GM18867 (cell line): ENCODE measurements at regions not wholly inside any gene's neighbourhood (a gene's known extent, or its start where the extent isn't known, plus 50 kb on each side); places are given as distances from the start of the nearest gene placed in this dataset.

Experiments
- ATAC-seq: cut with Tn5 transposase; IDR thresholded peaks from one replicate; pipeline ENCODE4 v1.9.1; 2021; ENCODE audit warnings: mild to moderate bottlenecking, moderate library complexity; ENCODE audit not compliant: unreplicated experiment

DNA sequence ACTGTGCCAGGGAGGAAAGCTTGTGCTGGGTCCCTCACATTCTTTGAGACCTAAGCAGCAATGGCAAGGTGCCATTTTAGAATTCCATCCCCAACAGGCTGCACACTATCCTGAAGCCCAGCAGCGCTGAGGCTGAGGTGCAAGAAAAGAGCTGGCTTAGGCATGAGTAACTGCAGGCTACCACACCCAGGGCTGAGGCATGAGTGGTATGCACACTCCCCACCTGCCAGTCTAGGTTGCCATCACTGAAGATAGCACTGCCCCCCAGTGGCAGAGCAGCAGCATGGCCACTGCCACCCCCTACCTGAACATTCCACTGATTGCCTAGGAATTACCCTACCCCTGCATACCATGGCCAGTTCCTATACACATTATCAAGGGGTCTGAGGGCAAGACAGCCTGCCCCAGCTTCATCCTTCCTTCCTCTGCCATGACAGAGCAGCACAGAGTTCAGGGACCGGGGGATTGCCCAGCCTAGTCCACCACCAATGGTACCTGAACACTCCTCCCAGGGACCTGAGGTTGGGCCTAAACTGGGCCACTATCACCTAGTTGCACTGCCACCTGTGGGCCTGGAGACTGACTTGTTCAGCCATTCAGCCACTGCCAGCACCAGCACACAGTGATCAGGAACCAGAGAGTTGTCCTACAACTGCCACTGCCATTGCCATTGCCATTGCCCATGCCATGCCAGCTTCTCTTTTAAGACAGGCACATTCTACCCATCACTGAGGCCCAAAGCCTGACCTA lies 129.8 kb downstream of the SATB1 start:
- peak; percentile 99 for ATAC-seq

DNA sequence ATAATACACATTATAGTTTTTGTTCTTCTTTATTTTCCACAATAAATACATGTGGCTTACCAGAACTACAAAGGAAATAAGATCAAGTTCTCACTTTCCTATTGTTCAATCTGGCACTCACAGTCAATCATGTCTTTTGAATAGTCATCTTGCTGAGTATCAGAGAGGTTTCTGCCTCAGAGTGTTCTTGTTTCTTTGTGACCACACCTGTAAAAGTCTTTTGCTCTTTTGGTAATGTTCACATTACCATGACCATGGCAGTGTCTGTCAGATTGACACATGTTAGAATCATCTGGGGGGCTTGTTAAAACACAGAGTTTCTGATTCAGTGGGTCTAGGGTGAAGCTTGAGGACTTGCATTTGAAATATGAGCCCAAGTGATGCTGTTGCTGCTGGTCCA lies 135.0 kb downstream of the SATB1 start:
- no peak for ATAC-seq

- ATAC-seq, result no peak
These were observed 136.9 kb downstream of the SATB1 start for GRCh38 chr3:18288243-18288642.

GRCh38 chr3:18284716-18285115 lies 140.4 kb downstream of the SATB1 start:
- ATAC-seq, result no peak

DNA sequence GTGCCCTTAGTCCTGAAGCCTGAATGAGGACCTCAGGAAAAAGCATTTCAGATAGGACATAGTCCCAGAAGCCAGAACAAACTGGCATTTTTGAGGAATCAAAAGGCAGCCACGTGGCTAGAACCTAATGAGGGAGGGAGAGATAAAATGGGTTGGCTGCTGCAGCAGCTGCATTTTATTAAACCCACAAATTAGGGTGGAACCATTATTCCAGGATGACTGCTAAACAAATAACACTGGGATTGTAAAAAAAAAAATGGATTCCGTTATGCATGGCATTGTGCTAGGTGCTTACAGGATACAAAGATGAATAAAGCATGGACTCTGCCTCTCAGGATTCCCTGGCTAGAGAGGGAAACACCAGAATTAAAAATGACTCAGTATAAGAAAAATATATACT lies 141.5 kb downstream of the SATB1 start:
- ATAC-seq, result no peak

DNA sequence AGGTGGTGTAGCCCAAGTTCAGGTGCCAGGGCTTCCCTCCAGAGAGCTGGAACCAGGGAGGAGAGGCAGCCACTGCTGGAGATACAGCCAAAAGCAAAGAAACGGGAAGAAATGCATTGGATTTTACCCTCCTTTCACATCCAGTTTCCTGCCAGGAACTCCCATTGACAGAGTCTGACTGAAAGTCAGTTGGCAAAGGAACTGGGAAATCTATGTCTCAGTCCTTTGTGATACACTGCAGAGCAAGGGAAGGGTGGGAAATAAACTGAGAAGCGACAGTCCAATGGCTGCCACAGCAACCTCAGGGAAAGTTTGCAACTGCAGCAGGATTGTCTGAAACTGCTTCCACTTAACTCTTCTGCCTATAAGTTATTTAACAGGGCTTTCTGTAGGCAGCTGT lies 142.6 kb downstream of the SATB1 start:
- no peak for ATAC-seq

- no peak for ATAC-seq
These were observed 145.9 kb downstream of the SATB1 start for GRCh38 chr3:18279226-18279737.

- ATAC-seq, result no peak
These were observed 160.3 kb downstream of the SATB1 start for GRCh38 chr3:18264853-18265252.

DNA sequence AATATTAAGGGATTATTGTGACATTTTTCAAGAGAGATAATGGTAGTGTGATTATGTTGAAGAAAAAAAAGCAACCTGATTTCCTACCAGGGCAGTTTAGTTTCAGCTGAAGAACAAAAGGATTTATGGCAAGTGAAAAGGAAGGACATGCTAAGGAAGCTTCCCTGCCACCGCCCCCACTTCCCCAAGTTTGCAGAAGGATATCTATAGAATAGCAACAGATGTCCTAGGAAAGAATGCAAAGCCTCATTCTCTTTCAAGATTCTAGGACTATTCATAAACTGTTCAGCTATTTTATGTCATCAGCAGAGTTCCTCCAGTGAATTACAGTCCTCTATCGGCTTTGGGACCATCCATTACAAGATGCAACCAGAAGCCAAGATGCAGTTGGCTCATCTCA lies 160.8 kb downstream of the SATB1 start:
- no peak for ATAC-seq

- peak; percentile 99 for ATAC-seq
These were observed 166.6 kb downstream of the SATB1 start for GRCh38 chr3:18258492-18258891.

DNA sequence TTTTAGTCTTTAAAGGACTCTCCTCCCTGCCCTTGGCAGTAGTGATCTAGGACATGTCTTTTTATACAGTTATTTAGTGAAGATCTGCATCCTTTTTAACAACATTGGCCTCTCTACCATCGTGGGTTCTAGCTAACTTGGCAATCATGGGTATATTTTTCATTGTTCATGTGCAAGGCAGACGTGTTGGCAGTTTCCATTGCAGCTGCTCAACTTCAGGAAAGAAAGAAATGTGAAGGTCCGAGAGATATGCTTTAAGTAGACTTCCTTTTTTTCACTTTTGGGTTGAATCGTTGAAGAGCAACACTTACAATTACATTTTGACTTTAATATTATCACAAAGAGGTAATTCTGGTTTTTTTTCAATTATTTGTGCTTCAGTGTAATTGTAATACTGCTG lies 172.6 kb downstream of the SATB1 start:
- no peak for ATAC-seq

DNA sequence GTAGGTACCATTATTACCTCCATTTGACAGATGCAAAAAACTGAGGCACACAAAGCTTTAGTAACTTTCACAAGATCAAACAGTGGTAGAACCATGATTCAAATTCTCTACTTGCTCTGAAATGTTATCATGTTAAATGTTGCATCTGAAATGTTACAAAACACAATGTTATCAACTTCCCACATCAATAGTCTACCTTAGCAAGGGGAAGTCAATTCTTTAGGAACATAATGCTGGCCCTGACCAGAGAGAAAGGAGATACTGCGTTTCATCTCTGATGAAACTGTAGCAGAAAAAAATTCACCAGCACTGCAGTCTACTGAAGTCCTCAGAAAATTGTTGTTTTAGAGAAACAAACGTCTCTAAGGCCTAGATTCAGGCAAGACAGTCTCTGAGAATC lies 174.1 kb downstream of the SATB1 start:
- no peak for ATAC-seq

GRCh38 chr3:18249126-18249525 lies 176.0 kb downstream of the SATB1 start:
- ATAC-seq, result no peak

- ATAC-seq, result no peak
These were observed 177.3 kb downstream of the SATB1 start for GRCh38 chr3:18247776-18248310.

DNA sequence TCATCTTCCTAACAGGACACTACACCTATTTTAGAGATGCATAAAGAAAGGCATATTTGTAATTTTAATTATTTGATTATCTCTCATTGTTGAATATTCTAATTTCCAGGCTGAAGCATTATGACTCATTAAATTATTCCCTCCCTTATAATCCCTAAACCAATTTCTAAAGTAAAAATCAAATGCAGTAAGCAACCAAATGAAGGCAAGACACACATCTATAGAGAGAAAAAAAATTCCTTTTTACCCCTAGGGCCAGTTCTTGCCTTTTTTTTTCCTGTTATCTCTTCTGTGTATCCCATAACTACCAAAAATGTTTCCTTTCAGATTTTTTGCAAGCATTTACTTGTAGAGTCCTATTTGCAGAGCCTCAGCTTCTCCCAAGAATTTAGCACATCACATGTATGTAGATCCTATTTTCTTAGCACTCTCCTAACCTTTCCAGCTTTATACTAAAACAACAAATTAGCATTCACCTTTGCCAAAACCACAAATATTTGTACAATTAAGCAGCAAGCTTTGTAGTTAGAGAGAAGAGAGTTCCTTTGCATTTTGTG lies 177.9 kb downstream of the SATB1 start:
- ATAC-seq, result no peak

- ATAC-seq, result no peak
These were observed 178.6 kb downstream of the SATB1 start for GRCh38 chr3:18246336-18247060.

DNA sequence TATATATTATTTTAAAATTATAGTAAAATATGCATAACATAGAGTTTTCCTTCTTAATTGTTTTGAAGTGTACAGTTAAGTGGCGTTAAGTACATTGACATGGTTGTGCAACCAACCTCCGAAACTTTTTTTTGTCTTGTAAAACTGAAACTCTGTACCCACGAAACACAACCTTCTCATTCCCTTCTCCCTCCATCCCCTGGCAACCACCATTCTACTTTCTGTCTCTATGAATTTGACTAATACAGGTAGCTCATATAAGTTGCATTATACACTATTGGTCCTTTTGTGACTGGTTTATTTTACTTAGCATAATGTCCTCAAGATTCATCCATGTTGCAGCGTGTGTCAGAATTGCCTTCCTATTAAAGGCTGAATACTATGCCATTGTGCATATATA lies 179.4 kb downstream of the SATB1 start:
- peak; percentile 71 for ATAC-seq

DNA sequence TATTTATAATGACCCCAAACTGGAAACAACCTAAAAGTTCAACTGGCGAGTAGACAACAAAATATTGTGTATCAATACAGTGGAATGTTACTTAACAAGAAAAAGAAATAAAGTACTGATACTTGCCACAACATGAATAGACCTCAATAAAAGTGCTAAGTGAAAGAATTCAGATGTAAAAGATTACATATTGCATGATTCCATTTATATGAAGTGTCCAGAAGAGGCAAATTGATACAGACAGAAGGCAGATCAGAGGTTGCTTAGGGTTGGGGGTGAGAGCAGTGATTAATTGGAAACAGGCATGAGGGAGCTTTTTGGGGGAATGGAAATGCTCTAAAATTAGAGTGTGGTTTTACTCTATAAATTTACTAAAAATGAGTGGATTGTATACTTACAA lies 183.3 kb downstream of the SATB1 start:
- no peak for ATAC-seq

DNA sequence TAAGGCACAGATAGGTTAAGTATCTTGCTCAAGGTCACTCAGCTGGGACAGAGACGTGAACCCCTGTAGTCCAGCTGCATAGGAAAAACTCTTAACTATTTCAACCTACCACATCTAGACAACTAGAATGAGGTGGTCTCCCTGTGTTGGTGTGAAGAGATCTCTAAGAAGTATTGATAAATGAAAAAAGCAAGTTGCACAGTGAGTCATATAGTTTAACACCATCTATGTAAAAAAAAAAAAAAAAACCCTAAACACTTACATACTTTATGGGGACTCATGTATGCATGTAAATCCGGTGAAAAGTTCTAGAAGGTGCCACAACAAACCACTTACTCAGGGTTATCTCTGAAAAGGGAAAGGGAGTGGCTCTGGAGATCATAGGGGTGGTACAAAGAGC lies 185.5 kb downstream of the SATB1 start:
- ATAC-seq, result no peak

GRCh38 chr3:18238746-18239331 lies 186.3 kb downstream of the SATB1 start:
- no peak for ATAC-seq

DNA sequence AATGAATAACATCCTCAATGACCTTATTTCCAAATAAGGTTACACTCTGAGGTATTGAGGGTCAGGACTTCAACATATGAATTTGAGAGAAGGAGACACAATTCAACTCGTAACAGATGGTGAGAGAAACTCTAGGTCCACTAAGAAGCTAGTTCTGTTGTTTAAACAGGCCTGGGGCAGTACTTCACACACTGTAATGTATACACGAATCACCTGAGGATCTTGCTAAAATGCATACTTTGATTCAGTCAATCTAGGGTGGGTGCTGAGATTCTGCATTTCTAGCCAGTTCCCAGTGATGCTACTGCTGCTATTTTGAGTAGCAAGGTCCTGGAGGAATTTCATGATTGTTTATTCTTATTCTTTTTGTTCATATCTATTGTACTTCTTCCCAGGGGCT lies 186.8 kb downstream of the SATB1 start:
- ATAC-seq, result no peak
